GM12875 (cell line): ENCODE measurements at regions not wholly inside any gene's neighbourhood (a gene's known extent, or its start where the extent isn't known, plus 50 kb on each side); places are given as distances from the start of the nearest gene placed in this dataset.

Experiments
- H3K4me3 ChIP-seq: one replicate; pipeline ENCODE4 v1.5.1; 2011; ENCODE audit warnings: low read depth, low read length, control low read depth
- CTCF ChIP-seq: IDR thresholded peaks from 2 replicates; pipeline ENCODE4 v1.5.1; 2011; ENCODE audit warnings: low read depth, mild to moderate bottlenecking, control low read depth, inconsistent platforms, low read length, moderate library complexity, borderline replicate concordance; ENCODE audit not compliant: insufficient read depth

GRCh38 chr20:60650087-60650486 is 602.0 kb upstream of the CDH4 start:
- no peak overlapping the region for H3K4me3 ChIP-seq

GRCh38 chr20:60652046-60652445 is 600.0 kb upstream of the CDH4 start:
- TF ChIP-seq CTCF, result no peak
- H3K4me3 ChIP-seq, result no peak overlapping the region

More at GRCh38 chr20:60650087-60650486, 602.0 kb upstream of the CDH4 start:
- no peak for TF ChIP-seq CTCF

- no peak overlapping the region for H3K4me3 ChIP-seq
- TF ChIP-seq CTCF, result no peak
Measured at GRCh38 chr20:60652615-60653014, 599.4 kb upstream of the CDH4 start.

GRCh38 chr20:60653111-60653845 is 598.8 kb upstream of the CDH4 start:
- no peak for TF ChIP-seq CTCF
- no peak overlapping the region for H3K4me3 ChIP-seq

DNA sequence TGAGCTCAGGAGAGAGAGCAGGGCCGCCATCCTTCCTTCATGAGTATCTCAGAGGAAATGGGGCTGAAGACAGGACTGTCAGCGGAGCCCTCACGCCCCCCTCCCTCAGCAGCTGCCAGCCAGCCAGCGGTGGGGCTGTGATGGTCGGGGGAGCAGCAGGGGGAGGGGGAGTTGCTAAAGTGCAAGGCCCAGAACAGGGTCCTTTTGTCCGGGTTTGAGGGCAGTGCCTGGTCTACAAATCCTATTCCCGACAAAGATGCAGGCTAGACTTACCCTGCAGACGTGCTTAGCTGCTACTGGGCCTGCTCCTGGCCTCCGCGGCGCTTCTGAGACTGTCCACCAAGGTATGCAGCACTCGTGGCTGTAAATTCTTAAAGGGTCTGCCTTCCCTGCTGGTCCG is 593.4 kb upstream of the CDH4 start:
- TF ChIP-seq CTCF, result no peak
- no peak overlapping the region for H3K4me3 ChIP-seq

GRCh38 chr20:60659240-60659639 is 592.8 kb upstream of the CDH4 start:
- H3K4me3 ChIP-seq, result no peak overlapping the region
- no peak for TF ChIP-seq CTCF

GRCh38 chr20:60662307-60662706 is 589.8 kb upstream of the CDH4 start:
- no peak for TF ChIP-seq CTCF
- no peak overlapping the region for H3K4me3 ChIP-seq
